ENCODE measurements at regions not wholly inside any gene's neighbourhood (a gene's known extent, or its start where the extent isn't known, plus 50 kb on each side); places are given as distances from the start of the nearest gene placed in this dataset.

DNA sequence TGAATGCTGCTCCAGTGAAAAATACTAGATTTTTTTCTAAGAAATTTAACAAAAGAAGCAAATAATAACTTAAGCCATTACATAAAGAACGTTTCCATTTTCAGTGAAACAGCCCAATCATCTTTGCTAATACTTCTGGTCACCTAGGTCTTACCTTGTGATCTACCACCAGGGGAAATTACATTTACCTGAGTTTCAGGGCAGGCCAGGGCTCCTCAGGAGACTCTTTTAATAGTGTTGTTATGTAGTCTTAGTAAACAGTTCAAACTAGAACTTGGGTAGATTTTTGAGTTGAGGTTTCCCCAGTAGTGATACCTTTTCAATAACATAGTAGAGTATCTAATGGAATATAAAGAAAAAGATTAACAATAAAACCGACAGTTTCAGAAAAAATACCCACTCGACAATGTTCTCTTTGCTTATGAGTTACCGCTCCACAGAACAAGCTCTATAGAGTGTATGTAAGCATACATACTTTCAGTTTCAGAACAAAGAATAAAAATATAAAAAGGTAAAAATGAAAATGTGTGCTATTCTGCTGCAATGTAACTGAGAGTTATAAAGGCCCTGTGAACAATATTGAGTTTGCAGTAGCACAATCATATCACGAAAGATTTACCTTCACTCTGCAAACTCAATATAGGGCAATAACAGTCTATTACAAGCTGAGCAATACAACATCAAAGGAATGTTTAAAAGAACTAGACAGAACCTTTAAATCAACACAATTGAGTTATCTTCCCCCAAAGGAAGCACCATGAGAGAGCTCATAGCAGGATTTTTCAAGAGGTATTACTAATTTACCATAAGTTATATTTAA lies 165.8 kb downstream of the ATOH1 start:
- no peak for TF ChIP-seq POLR2A (IDR thresholded peaks at IDR 0.05; ENCODE audit: low read length)
- TF ChIP-seq GATA1 (IDR thresholded peaks at IDR 0.05; ENCODE audit: low read depth, low read length): no peak
